PC-9 (cell line): ENCODE measurements at regions not wholly inside any gene's neighbourhood (a gene's known extent, or its start where the extent isn't known, plus 50 kb on each side); places are given as distances from the start of the nearest gene placed in this dataset.

ENCODE experiments used
- BruUV-seq: library from RNA; stranded (reverse); fragments of 400-500 nt; replicated peaks from 2 replicates; lab custom pipeline; 2021; lab: Mats Ljungman, UMichigan
- CTCF ChIA-PET: fragments of 300-600 bp; sonication (Branson Sonifier 250); formaldehyde crosslinking; loops from one replicate; lab custom pipeline; 2022; ENCODE audit warnings: antibody characterized with exemption; lab: Charles Lee
- POLR2A ChIA-PET: fragments of 300-600 bp; sonication (Branson Sonifier 250); formaldehyde crosslinking; loops from one replicate; lab custom pipeline; 2022; ENCODE audit warnings: antibody characterized with exemption; ENCODE audit not compliant: unreplicated experiment; lab: Charles Lee
- DNase-seq, 2 experiments: peaks; one replicate each; pipeline versions ENCODE4 v3.0.0 to v3.0.0-alpha.2; 2015 to 2022; ENCODE audit warnings: mixed read lengths in 1 of 2
- H2AFZ ChIP-seq: fragments of 200-600 bp; sonication (generic); 2 replicates; pipeline ENCODE4 v1.8.1; 2017; ENCODE audit warnings: antibody characterized with exemption
- H3F3A ChIP-seq: fragments of 200-600 bp; sonication (generic); 2 replicates; pipeline ENCODE4 v1.8.1; 2017; ENCODE audit warnings: antibody characterized with exemption, mild to moderate bottlenecking, low read depth; ENCODE audit not compliant: insufficient read depth
- H3K27ac ChIP-seq: fragments of 200-600 bp; sonication (generic); 2 replicates; pipeline ENCODE4 v1.6.1; 2016; ENCODE audit warnings: mixed run types
- H3K27me3 ChIP-seq: fragments of 200-600 bp; sonication (generic); 2 replicates; pipeline ENCODE4 v1.6.1; 2016; ENCODE audit warnings: low read depth, mixed run types; ENCODE audit not compliant: insufficient read depth
- H3K36me3 ChIP-seq: fragments of 200-600 bp; sonication (generic); 2 replicates; pipeline ENCODE4 v1.6.1; 2016; ENCODE audit warnings: low read depth, mixed run types
- H3K4me1 ChIP-seq: fragments of 200-600 bp; sonication (generic); replicated peaks from 2 replicates; pipeline ENCODE4 v1.6.1; 2016; ENCODE audit warnings: mixed run types; ENCODE audit not compliant: insufficient read depth
- H3K4me2 ChIP-seq: fragments of 200-600 bp; sonication (generic); 2 replicates; pipeline ENCODE4 v1.6.1; 2017; ENCODE audit warnings: mixed run types
- H3K4me3 ChIP-seq: fragments of 200-600 bp; sonication (generic); 2 replicates; pipeline ENCODE4 v1.6.1; 2016; ENCODE audit warnings: mixed run types
- H3K79me2 ChIP-seq: fragments of 200-600 bp; sonication (generic); 2 replicates; pipeline ENCODE4 v1.6.1; 2017; ENCODE audit warnings: low read depth, mixed run types
- H3K9me2 ChIP-seq: fragments of 200-600 bp; sonication (generic); 2 replicates; pipeline ENCODE4 v1.8.1; 2017; ENCODE audit warnings: mild to moderate bottlenecking; ENCODE audit not compliant: insufficient read depth
- H3K9me3 ChIP-seq: fragments of 200-600 bp; sonication (generic); 2 replicates; pipeline ENCODE4 v1.8.1; 2016; ENCODE audit warnings: low read depth; ENCODE audit not compliant: insufficient read depth
- H4K20me1 ChIP-seq: fragments of 200-600 bp; sonication (generic); 2 replicates; pipeline ENCODE4 v1.8.1; 2017; ENCODE audit not compliant: insufficient read depth
- EZH2 ChIP-seq: fragments of 200-600 bp; sonication (generic); IDR thresholded peaks from 2 replicates; pipeline ENCODE4 v1.8.0; 2017; ENCODE audit warnings: antibody characterized with exemption, low read depth
- intact Hi-C: fragments of 100-400 bp; cut with micrococcal nuclease; formaldehyde crosslinking; loops from one replicate; pipeline ENCODE4 v1.10.0; 2022; ENCODE audit not compliant: unreplicated experiment
- TF ChIP-seq, protein P1 (sequence below): fragments of 200-600 bp; sonication (generic); conservative IDR thresholded peaks from 2 replicates; pipeline ENCODE4 v1.6.1; 2017; ENCODE audit warnings: mixed run types, antibody characterized with exemption, mild to moderate bottlenecking, moderate library complexity

DNA sequence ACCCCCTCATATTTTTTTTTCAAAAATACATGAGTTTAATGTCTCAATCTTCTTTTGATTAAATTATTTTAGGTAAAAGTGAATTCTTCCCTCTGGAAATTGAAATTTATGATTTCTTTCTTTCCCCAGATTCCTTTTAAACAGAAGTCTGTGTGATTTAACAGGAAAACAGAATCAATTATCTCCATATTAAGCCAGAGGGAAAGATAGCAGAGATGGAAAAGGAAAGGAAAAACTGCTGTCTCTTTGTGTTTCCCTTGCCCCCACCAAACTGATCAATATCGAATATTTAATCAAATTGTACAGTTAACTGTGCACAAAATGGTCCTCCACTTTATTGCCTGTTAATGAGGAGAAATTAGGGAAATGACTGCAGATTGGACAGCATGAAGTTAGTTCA lies 203.5 kb upstream of the NECTIN3 start:
- H3K27ac ChIP-seq = no peak overlapping the region
- intact Hi-C loops = no loop called here
- no peaks in the 10 kb centered on the region for H3K4me1 ChIP-seq
- H3K27me3 ChIP-seq = no peaks in the 10 kb centered on the region
- ChIA-PET CTCF (no interaction called here), POLR2A (no interaction called here)
- no peak for DNase-seq
- no peak overlapping the region for H2AFZ ChIP-seq
- no peaks in the 10 kb centered on the region for H3K79me2 ChIP-seq
- BruUV-seq = no TSS peak
- no peak overlapping the region for H3K4me2 ChIP-seq
- H3K36me3 ChIP-seq = no peaks in the 10 kb centered on the region
- no peaks in the 10 kb centered on the region for H3K9me3 ChIP-seq
- TF ChIP-seq, protein P1, sequence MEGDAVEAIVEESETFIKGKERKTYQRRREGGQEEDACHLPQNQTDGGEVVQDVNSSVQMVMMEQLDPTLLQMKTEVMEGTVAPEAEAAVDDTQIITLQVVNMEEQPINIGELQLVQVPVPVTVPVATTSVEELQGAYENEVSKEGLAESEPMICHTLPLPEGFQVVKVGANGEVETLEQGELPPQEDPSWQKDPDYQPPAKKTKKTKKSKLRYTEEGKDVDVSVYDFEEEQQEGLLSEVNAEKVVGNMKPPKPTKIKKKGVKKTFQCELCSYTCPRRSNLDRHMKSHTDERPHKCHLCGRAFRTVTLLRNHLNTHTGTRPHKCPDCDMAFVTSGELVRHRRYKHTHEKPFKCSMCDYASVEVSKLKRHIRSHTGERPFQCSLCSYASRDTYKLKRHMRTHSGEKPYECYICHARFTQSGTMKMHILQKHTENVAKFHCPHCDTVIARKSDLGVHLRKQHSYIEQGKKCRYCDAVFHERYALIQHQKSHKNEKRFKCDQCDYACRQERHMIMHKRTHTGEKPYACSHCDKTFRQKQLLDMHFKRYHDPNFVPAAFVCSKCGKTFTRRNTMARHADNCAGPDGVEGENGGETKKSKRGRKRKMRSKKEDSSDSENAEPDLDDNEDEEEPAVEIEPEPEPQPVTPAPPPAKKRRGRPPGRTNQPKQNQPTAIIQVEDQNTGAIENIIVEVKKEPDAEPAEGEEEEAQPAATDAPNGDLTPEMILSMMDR = no peak
- no peak for TF ChIP-seq EZH2
- no peaks in the 10 kb centered on the region for H4K20me1 ChIP-seq
- H3K9me2 ChIP-seq = no peaks in the 10 kb centered on the region
- H3K4me3 ChIP-seq = no peak overlapping the region
- H3F3A ChIP-seq = no peaks in the 10 kb centered on the region

DNA sequence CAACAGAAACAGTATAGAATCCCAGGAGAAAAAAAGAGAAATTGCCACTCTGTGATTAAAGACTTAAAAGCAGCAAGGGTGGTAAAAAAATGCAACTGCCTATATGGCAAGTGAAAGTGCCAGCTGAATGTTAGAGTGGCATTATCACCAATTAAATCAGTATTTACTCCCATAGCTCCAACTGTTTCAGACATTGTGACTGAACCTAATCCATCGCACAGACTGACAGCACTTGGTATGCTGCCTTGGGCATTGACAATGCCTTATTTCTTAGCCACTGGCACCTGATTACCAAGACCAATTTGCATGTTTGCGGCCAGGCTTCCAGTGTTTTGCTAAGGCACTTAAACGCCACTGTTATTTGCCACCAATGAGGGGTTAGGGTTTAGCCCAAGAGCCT lies 201.9 kb upstream of the NECTIN3 start:
- H4K20me1 ChIP-seq = no peaks in the 10 kb centered on the region
- no peaks in the 10 kb centered on the region for H3K27me3 ChIP-seq
- no peaks in the 10 kb centered on the region for H3K79me2 ChIP-seq
- no peaks in the 10 kb centered on the region for H3K4me1 ChIP-seq
- ChIA-PET POLR2A (no interaction called here), CTCF (no interaction called here)
- H3K9me2 ChIP-seq = no peaks in the 10 kb centered on the region
- no peaks in the 10 kb centered on the region for H3K9me3 ChIP-seq
- intact Hi-C loops = no loop called here
- H3K36me3 ChIP-seq = no peaks in the 10 kb centered on the region
- BruUV-seq = no TSS peak
- TF ChIP-seq, protein P1 = no peak
- H3K27ac ChIP-seq = no peak overlapping the region
- no peak overlapping the region for H2AFZ ChIP-seq
- no peaks in the 10 kb centered on the region for H3F3A ChIP-seq
- DNase-seq = no peak
- H3K4me2 ChIP-seq = no peak overlapping the region
- H3K4me3 ChIP-seq = no peak overlapping the region

DNA sequence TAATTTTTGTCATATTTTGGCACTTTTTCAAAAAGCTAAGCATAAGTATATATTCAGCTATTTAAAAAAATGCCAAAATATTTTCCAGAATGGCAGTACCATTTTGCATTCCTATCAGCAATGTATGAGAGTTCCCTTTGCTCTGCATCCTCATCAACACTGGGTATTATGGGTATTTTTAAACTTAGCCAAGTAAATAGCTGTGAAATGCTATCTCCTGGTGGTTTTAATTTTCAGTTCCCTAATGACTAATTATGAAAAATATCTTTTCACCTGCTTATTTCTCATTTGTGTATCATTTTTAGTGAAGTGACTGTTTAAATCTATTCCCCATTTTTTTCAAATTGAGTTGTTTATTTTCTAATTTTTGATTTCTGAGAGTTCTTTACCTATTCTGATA lies 199.7 kb upstream of the NECTIN3 start:
- Histone ChIP-seq H3K27me3 (no peaks in the 10 kb centered on the region), H3K4me1 (no peaks in the 10 kb centered on the region), H4K20me1 (no peaks in the 10 kb centered on the region), H3K9me3 (no peaks in the 10 kb centered on the region), H3K79me2 (no peaks in the 10 kb centered on the region), H3F3A (no peaks in the 10 kb centered on the region), H3K4me3 (no peak overlapping the region), H3K36me3 (no peaks in the 10 kb centered on the region), H3K27ac (no peak overlapping the region), H2AFZ (no peak overlapping the region), H3K4me2 (no peak overlapping the region), H3K9me2 (no peaks in the 10 kb centered on the region)
- DNase-seq = no peak
- TF ChIP-seq, protein P1 = no peak
- TF ChIP-seq EZH2 = no peak
- BruUV-seq = no TSS peak
- intact Hi-C loops = no loop called here
- CTCF ChIA-PET = no interaction called here
- POLR2A ChIA-PET = interaction anchor here (0.6 kb wide), 1 partner anchor 970 kb away, joined by 10 read pairs; no protein-coding TSS in a partner anchor
